Heart left ventricle (tissue), 16 donors: ENCODE measurements at regions not wholly inside any gene's neighbourhood (a gene's known extent, or its start where the extent isn't known, plus 50 kb on each side); places are given as distances from the start of the nearest gene placed in this dataset.

Experiments used
- ATAC-seq, 4 donors: fragments of 200-7000 bp; cut with Tn5 transposase; one replicate each; pipeline ENCODE4 v1.9.1; 2020 to 2022; ENCODE audit warnings: moderate library complexity in 4 of 4, mild to moderate bottlenecking in 3 of 4, moderate number of reproducible peaks in 1 of 4
- DNase-seq, 5 donors: peaks; one replicate each; pipeline ENCODE4 v3.0.0-alpha.2; 2020
- H3K27ac ChIP-seq, 12 donors: fragments of 200-600 bp; sonication (generic) in 4 of 12; one replicate each; pipeline versions ENCODE4 v1.5.0 to v1.8.0; 2016 to 2022; ENCODE audit warnings: mild to moderate bottlenecking in 2 of 12
- H3K27me3 ChIP-seq, 9 donors: fragments of 200-600 bp; sonication (generic) in 2 of 9; one replicate each; pipeline versions ENCODE4 v1.5.1 to v1.8.0; 2016 to 2022; ENCODE audit warnings: mild to moderate bottlenecking in 3 of 9
- H3K36me3 ChIP-seq, 9 donors: fragments of 200-600 bp; sonication (generic) in 2 of 9; one replicate each; pipeline versions ENCODE4 v1.5.0 to v1.8.0; 2018 to 2022; ENCODE audit warnings: mild to moderate bottlenecking in 2 of 9
- H3K4me1 ChIP-seq, 12 donors: fragments of 200-600 bp; sonication (generic) in 4 of 12; one replicate each; pipeline versions ENCODE4 v1.5.0 to v1.8.0; 2016 to 2022; ENCODE audit warnings: mild to moderate bottlenecking in 3 of 12
- H3K4me3 ChIP-seq, 12 donors: fragments of 200-600 bp; sonication (generic) in 4 of 12; one replicate each; pipeline versions ENCODE4 v1.5.0 to v1.8.0; 2017 to 2022; ENCODE audit warnings: mild to moderate bottlenecking in 9 of 12, moderate library complexity in 4 of 12
- H3K9me3 ChIP-seq, 12 donors: fragments of 200-600 bp; sonication (generic) in 4 of 12; one replicate each; pipeline versions ENCODE4 v1.5.0 to v1.8.0; 2016 to 2022; ENCODE audit warnings: mild to moderate bottlenecking in 1 of 12
- POLR2A ChIP-seq, 2 donors: fragments of 450-650 bp; IDR thresholded peaks; one replicate each; pipeline ENCODE4 v1.6.1; 2017; ENCODE audit warnings: antibody characterized with exemption in 2 of 2, mild to moderate bottlenecking in 2 of 2, moderate library complexity in 2 of 2
- WGBS, 4 donors: extraction: QIAGEN DNeasy Blood & Tissue Kit in 2 of 4; methylation state at CpG; one replicate each; pipeline versions ENCODE4 v1.1.5 to v1.1.7; 2013 to 2018; 5-methylcytosine and 5-hydroxymethylcytosine counted together
- intact Hi-C, 10 donors: fragments of 100-400 bp; cut with DNase I; formaldehyde crosslinking; loops; one replicate each; pipeline versions ENCODE4 v1.11.1 to v1.14.2; 2022
- TF ChIP-seq, protein P1 (sequence below), 12 donors: fragments of 200-600 bp; sonication (generic) in 4 of 12; IDR thresholded peaks; one replicate each; pipeline versions ENCODE4 v1.5.0 to v1.8.0; 2018 to 2022; ENCODE audit warnings: antibody characterized with exemption in 12 of 12, mild to moderate bottlenecking in 5 of 12
- donor health status: ischemic (EF 13 %, LVEDD 7.1; RV severe dilation, severe dysfunction).
- donor health status: healthy with polysubstance abuse.
- donor health status: DM: no; HTN: yes; CAD: no.
- donor health status: DM: no; HTN: no; CAD: no.
- donor health status: ischemic (EF 25% LVEDD 6.9; RV normal size, moderate dysfunction).
- donor health status: ischemic (EF 25% LVEDD 5.7; RV mildly dilated, moderate dysfunction).
- donor health status: healthy.
- donor health status: DM: yes; HTN: yes; CAD: no.
- donor health status: ischemic (EF 35%, LVEDD 5.7; RV mildly dilated, moderate dysfunction).
- donor health status: nonischemic (EF 11% LVEDD 7.7; RV severe dilation, severe dysfunction).
- donor health status: DM: yes; HTN: yes; CAD: no.
- donor health status: PGD.
- donor health status: ischemic (EF 29% LVEDD 5.4; RV normal size, mild dysfunction).
- donor health status: nonischemic (EF 23%, LVEDD 6.1; RV moderate dilation, normal function).

- no peak for TF ChIP-seq POLR2A (IDR thresholded peaks at IDR 0.05)
- TF ChIP-seq, protein P1, sequence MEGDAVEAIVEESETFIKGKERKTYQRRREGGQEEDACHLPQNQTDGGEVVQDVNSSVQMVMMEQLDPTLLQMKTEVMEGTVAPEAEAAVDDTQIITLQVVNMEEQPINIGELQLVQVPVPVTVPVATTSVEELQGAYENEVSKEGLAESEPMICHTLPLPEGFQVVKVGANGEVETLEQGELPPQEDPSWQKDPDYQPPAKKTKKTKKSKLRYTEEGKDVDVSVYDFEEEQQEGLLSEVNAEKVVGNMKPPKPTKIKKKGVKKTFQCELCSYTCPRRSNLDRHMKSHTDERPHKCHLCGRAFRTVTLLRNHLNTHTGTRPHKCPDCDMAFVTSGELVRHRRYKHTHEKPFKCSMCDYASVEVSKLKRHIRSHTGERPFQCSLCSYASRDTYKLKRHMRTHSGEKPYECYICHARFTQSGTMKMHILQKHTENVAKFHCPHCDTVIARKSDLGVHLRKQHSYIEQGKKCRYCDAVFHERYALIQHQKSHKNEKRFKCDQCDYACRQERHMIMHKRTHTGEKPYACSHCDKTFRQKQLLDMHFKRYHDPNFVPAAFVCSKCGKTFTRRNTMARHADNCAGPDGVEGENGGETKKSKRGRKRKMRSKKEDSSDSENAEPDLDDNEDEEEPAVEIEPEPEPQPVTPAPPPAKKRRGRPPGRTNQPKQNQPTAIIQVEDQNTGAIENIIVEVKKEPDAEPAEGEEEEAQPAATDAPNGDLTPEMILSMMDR (IDR thresholded peaks at IDR 0.05), result no peak
- no peak overlapping the region for H3K27ac ChIP-seq
- no peaks in the 10 kb centered on the region for H3K4me1 ChIP-seq
- H3K4me3 ChIP-seq, result no peak overlapping the region
- 73 to 88% (median 78%) methylated on average over 4 of the region's 4 CpGs for WGBS, 4 donors
- ATAC-seq, result peak in 2 of 4 donors; percentile 31 to 34
- H3K27me3 ChIP-seq, result no peaks in the 10 kb centered on the region
- DNase-seq, result peak in 3 of 5 donors; percentile 26 to 43 (median 34)
- H3K36me3 ChIP-seq, result no peaks in the 10 kb centered on the region
- intact Hi-C loops, result no loop called here
- peaks cover 0 to 3% (median 0%) of the 10 kb centered on the region in 12 donors for H3K9me3 ChIP-seq
Observed at GRCh38 chr2:56444339-56444738, 260.5 kb downstream of the CCDC85A start.

GRCh38 chr2:56448403-56449001 is 264.7 kb downstream of the CCDC85A start:
- Histone ChIP-seq H3K9me3 (peaks cover 0 to 18% (median 0%) of the 10 kb centered on the region in 12 donors), H3K36me3 (no peaks in the 10 kb centered on the region), H3K4me3 (no peak overlapping the region), H3K4me1 (no peaks in the 10 kb centered on the region), H3K27ac (no peak overlapping the region), H3K27me3 (no peaks in the 10 kb centered on the region)
- TF ChIP-seq, protein P1 (IDR thresholded peaks at IDR 0.05), result no peak
- no peak for TF ChIP-seq POLR2A (IDR thresholded peaks at IDR 0.05)
- 66 to 71% (median 70%) methylated on average over 5 of the region's 5 CpGs for WGBS, 4 donors
- DNase-seq (no peak), ATAC-seq (no peak)
- intact Hi-C loops, result no loop called here

- TF ChIP-seq, protein P1 (IDR thresholded peaks at IDR 0.05), result no peak
- TF ChIP-seq POLR2A (IDR thresholded peaks at IDR 0.05), result no peak
Observed at GRCh38 chr2:56449002-56449431, 265.2 kb downstream of the CCDC85A start.

GRCh38 chr2:56449449-56449860 is 265.7 kb downstream of the CCDC85A start:
- no peaks in the 10 kb centered on the region for H3K27me3 ChIP-seq

More at GRCh38 chr2:56449002-56449431, 265.2 kb downstream of the CCDC85A start:
- no peaks in the 10 kb centered on the region for H3K36me3 ChIP-seq
- ATAC-seq (no peak), DNase-seq (no peak)
- peaks cover 0 to 18% (median 0%) of the 10 kb centered on the region in 12 donors for H3K9me3 ChIP-seq
- no peak overlapping the region for H3K4me3 ChIP-seq
- no peaks in the 10 kb centered on the region for H3K4me1 ChIP-seq
- H3K27ac ChIP-seq, result no peak overlapping the region
- H3K27me3 ChIP-seq, result no peaks in the 10 kb centered on the region
- intact Hi-C loops, result no loop called here
- 79 to 86% (median 81%) methylated on average over 8 of the region's 8 CpGs for WGBS, 4 donors

More at GRCh38 chr2:56449449-56449860, 265.7 kb downstream of the CCDC85A start:
- ATAC-seq (no peak), DNase-seq (no peak)
- Histone ChIP-seq H3K4me3 (no peak overlapping the region), H3K27ac (no peak overlapping the region), H3K36me3 (no peaks in the 10 kb centered on the region), H3K9me3 (peaks cover 0 to 18% (median 0%) of the 10 kb centered on the region in 12 donors), H3K4me1 (no peaks in the 10 kb centered on the region)
- WGBS, 4 donors, result 77 to 88% (median 79%) methylated on average over 2 of the region's 2 CpGs
- TF ChIP-seq, protein P1 (IDR thresholded peaks at IDR 0.05), result no peak
- TF ChIP-seq POLR2A (IDR thresholded peaks at IDR 0.05), result no peak
- intact Hi-C loops, result no loop called here
